ENCODE measurements at regions not wholly inside any gene's neighbourhood (a gene's known extent, or its start where the extent isn't known, plus 50 kb on each side); places are given as distances from the start of the nearest gene placed in this dataset.

GRCh38 chr3:102529452-102529851, 94.6 kb downstream of the ZPLD1 start:
- no peak for DNase-seq

- no peak for DNase-seq
Observed at GRCh38 chr3:102530415-102531181, 95.8 kb downstream of the ZPLD1 start.

- DNase-seq = no peak
Observed at GRCh38 chr3:102531686-102532085, 96.9 kb downstream of the ZPLD1 start.

- no peak for DNase-seq
Observed at GRCh38 chr3:102532901-102533300, 98.1 kb downstream of the ZPLD1 start.

- no peak for DNase-seq
Observed at GRCh38 chr3:102533784-102534183, 99.0 kb downstream of the ZPLD1 start.

- DNase-seq = no peak
Observed at GRCh38 chr3:102536456-102536855, 101.6 kb downstream of the ZPLD1 start.

- no peak for DNase-seq
Observed at GRCh38 chr3:102537123-102537522, 102.3 kb downstream of the ZPLD1 start.

GRCh38 chr3:102544741-102545140, 109.9 kb downstream of the ZPLD1 start:
- no peak for DNase-seq

GRCh38 chr3:102545276-102545675, 110.5 kb downstream of the ZPLD1 start:
- no peak for DNase-seq

GRCh38 chr3:102553876-102554275, 119.1 kb downstream of the ZPLD1 start:
- no peak for DNase-seq

GRCh38 chr3:102570511-102570910, 135.7 kb downstream of the ZPLD1 start:
- no peak for DNase-seq

- no peak for DNase-seq
Observed at GRCh38 chr3:102571006-102571405, 136.2 kb downstream of the ZPLD1 start.

- no peak for DNase-seq
Observed at GRCh38 chr3:102571720-102572384, 137.0 kb downstream of the ZPLD1 start.

- DNase-seq = no peak
Observed at GRCh38 chr3:102573483-102574028, 138.7 kb downstream of the ZPLD1 start.

GRCh38 chr3:102574355-102574754, 139.5 kb downstream of the ZPLD1 start:
- DNase-seq = no peak

GRCh38 chr3:102576651-102577050, 141.8 kb downstream of the ZPLD1 start:
- no peak for DNase-seq

- DNase-seq = no peak
Observed at GRCh38 chr3:102577082-102577789, 142.4 kb downstream of the ZPLD1 start.

GRCh38 chr3:102580760-102581159, 145.9 kb downstream of the ZPLD1 start:
- DNase-seq = no peak

GRCh38 chr3:102586485-102586884, 151.7 kb downstream of the ZPLD1 start:
- DNase-seq = no peak

- DNase-seq = no peak
Observed at GRCh38 chr3:102593812-102594602, 159.2 kb downstream of the ZPLD1 start.

GRCh38 chr3:102595057-102595456, 160.2 kb downstream of the ZPLD1 start:
- DNase-seq = no peak

- no peak for DNase-seq
Observed at GRCh38 chr3:102599819-102600576, 165.2 kb downstream of the ZPLD1 start.

All from stimulated activated CD4-positive, alpha-beta T cell treated with anti-CD3 and anti-CD28 coated beads, Interleukin-1b, Interleukin-23, amount 100 ng/mL, for 48 hours (primary cell).